PC-3 (cell line): ENCODE measurements at regions not wholly inside any gene's neighbourhood (a gene's known extent, or its start where the extent isn't known, plus 50 kb on each side); places are given as distances from the start of the nearest gene placed in this dataset.

Experiments
- CTCF ChIP-seq: fragments of 300-600 bp; sonication (generic); conservative IDR thresholded peaks from 2 replicates; pipeline ENCODE4 v1.5.1; 2017; ENCODE audit warnings: antibody characterized with exemption, low read depth, mild to moderate bottlenecking, low read length
- EZH2 ChIP-seq: fragments of 300-600 bp; sonication (generic); IDR thresholded peaks from one replicate; pipeline ENCODE4 v1.6.1; 2017; ENCODE audit warnings: antibody characterized with exemption, mild to moderate bottlenecking, low read length; ENCODE audit not compliant: unreplicated experiment

GRCh38 chr10:120381931-120382330, 75.1 kb upstream of the PLPP4 start:
- TF ChIP-seq CTCF (no peak), EZH2 (no peak)
